Activated CD4-positive, alpha-beta T cell treated with anti-CD3 and anti-CD28 coated beads, Interleukin-2, amount 50 U/mL, for 16 hours (primary cell): ENCODE measurements at regions not wholly inside any gene's neighbourhood (a gene's known extent, or its start where the extent isn't known, plus 50 kb on each side); places are given as distances from the start of the nearest gene placed in this dataset.

Source experiments
- DNase-seq: peaks from one replicate; pipeline ENCODE4 v3.0.0-alpha.2; 2020

DNA sequence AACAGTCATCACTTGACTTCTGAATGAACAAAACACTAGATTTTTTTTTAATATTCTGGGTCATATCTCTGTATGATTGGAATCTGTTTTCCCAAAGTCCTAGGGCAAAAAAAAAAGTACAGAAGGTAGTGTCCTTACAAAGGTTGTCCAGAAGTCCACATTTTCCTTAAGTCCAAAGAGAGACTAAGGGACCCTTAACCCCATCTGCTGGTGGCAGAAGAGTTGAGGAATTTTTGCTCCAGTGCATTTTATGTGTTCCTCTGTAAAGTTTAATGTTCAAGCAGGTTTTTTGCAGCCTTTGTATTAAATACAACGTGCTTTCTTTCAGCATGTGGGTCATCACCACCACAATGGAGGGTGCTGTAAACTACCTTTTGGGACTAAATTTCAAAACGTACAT lies 215.9 kb downstream of the SP3 start:
- no peak for DNase-seq

DNA sequence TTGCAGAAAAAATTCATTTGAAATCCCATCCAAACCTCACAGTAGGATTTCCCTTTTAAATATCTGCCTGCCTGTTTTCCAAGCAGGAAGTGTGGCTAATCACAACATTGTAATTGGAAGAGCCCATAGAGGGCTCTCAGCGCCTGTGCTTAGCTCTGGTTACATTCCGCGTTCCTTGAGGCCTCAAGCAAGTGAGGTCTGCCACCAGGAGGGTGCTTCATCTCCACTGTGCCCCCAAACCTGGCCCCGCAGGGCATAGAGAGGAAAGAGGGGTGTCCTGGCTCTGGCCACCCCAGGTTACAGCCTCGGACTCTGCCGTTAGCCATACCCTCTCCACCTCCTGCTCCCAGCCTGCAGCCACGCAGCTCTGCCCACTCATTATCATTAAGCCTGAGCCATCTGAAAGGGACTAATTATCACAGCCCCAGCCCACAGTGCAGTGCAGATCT lies 214.8 kb downstream of the SP3 start:
- no peak for DNase-seq

DNA sequence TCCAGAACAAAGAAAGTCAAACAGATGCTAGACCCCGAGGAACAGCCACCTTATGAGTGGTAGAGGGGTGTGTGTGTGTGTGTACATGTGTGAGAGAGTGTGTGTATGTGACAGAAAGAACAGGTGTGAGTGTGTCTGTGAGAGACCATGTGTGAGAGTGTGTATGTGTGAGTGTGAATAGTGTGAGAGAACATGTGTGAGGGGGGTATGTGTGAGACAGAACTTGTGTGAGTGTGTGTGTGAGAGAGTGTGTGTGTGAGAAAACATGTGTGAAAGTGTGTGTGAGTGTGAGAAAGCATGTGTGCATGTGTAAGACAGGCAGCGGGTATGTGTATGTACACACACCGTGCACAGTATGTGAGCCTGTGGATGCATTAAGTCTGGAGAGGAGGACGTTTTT lies 214.3 kb downstream of the SP3 start:
- DNase-seq, result no peak

DNA sequence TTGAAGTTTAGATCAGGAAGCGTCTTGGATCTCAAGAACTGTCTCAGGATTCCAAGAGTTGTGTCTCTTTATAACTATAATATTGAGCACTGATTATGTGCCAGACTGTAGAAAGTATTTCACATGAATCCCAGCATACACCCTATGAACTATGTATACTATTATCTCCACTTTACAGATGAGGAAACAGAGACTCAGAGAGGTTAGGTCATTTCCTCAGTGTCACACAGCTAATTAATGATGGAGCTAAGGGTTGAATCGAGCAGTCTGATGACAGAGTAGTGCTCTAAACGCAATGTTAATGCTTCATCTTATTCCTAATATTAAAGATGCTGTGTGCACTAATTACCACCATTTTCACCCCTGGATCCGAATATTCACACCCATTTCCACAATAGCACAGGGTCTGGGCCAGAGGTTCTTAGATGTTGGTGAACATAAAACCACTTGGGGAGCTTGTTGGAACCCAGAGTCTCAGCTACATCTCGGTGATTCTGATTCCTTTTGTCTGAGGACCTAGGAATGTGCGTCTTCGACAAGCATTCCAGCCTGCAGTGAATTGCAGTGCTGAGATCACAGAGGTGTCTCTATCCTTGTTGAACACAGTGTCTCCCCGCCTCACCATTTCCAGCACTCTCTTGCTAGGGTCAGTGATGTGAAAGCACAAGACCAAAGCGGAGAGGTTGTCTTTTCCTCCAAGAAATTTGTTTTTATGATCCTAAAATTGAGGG lies 213.8 kb downstream of the SP3 start:
- no peak for DNase-seq

DNA sequence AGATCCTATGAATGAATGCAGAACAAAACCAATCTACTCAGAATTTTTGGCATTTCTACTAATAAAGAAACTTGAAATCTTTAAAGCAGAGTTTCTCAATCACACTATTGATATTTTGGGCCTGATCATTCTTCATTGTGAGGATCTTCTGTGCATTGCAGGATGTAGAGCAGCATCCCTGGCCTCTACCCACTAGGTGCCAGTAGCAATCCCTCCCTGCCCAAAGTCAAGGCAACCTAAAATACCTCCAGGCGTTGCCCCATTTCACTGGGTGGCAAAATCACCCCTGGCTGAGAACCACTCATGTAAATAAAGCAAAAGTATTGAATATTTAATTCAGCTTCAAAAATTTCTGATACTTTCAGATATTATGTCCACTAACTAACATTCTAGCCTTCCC lies 213.0 kb downstream of the SP3 start:
- no peak for DNase-seq

DNA sequence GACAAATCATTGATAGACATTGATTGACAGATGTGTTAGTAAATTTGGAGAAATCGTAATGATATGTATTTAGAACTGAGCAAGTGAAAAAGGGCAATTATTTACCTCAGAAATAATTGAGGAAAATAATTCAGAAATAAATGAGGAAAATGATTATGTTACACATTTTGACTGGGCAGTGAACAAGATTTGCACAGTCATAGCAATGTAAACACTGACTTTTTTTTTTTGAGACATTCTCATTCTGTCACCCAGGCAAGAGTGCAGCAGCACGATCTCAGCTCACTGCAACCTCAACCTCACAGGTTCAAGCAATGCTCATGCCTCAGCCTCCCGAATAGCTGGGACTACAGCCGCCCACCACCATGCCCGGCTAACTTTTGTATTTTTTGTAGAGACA lies 211.7 kb downstream of the SP3 start:
- DNase-seq, result no peak

DNA sequence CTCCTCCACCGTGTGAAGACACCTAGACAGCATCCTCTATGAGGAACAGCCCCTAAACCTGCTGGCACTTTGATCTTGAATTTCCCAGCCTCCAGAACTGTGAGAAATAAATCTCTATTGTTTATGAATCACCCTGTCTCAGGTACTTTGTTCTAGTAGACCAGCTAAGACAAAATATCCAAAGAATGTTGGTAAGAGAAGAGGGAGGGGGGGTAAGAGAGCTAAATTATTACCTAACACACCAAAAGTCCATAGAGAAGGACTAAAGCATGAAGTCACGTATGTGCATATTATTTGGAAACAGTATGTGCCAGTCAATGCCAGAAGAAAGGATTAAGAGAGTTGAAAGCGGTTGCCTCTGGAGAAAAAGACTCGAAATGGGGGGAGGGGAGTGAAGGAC lies 211.0 kb downstream of the SP3 start:
- DNase-seq, result no peak

DNA sequence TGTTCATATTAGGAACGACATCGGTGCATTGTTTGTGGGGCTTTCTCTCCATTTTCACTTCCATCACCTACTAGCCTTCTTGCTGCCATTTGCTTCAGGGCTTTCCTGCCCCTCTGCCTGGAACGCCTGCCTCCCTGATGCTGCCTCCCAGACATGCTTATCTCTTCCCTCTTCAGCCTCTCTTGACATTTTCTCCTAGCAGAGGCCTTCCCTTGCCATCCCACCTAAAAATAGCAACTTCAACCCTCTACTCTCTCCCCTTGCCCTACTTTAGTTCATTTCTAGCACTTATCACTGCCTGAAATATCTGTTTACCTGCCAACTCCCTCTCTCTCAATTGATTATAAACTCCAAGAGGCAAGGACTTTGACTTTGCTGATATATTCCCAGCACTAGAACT lies 210.3 kb downstream of the SP3 start:
- DNase-seq, result no peak

DNA sequence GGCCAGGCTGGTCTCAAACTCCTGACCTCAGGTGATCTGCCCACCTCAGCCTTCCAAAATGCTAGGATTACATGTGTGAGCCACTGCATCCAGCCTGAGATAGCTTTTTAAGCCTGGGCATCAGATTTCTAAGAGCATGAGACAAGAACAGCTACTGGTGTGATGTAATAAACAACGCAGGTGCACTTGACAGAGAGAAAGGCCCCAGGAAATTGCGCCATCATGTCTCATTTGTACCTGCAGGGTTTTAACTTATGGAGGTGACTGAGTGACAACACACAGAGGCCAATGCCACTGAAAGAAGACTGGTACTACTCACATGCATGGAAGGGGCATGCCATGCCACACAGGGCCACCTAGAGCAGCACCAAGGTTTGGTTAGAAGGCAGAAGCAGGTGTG lies 209.4 kb downstream of the SP3 start:
- DNase-seq, result no peak

DNA sequence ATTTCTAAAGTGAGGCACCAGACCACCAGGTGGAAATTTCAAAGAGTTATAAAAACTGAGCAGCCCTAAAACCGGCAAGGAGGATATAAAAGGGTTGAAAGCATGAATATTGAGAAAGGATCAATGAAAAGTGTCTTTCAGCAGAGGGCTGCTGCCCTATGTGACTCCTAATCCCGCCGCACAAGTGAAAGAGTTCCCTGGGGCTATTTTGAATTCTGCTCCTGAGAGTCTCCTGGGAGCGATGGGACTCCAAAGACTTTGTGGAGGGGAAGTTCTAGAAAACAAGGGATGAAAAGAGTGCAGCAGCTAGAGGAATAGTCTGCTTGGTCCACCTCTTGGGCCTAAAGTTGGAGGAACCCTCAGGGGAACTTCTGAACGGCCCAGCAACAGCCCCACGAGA lies 205.2 kb downstream of the SP3 start:
- DNase-seq, result no peak

DNA sequence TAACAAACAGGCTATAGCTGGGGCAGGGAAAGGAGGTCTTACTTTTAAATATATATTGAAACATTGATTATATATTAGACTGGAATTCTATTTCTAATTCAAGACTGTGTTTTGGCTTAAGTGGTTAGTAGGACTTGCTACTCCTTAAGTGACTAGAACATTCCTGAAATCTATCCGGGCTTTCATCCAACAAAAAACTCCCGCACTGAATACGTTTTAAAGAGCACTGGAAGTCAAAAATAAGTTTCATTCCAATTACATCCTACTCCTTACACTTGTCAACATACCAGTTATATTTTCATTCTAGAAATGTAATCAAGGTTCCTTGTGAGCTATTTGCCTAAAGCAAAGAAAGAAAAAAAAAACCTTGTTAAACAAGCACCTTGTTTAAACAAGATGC lies 204.6 kb downstream of the SP3 start:
- DNase-seq, result no peak

DNA sequence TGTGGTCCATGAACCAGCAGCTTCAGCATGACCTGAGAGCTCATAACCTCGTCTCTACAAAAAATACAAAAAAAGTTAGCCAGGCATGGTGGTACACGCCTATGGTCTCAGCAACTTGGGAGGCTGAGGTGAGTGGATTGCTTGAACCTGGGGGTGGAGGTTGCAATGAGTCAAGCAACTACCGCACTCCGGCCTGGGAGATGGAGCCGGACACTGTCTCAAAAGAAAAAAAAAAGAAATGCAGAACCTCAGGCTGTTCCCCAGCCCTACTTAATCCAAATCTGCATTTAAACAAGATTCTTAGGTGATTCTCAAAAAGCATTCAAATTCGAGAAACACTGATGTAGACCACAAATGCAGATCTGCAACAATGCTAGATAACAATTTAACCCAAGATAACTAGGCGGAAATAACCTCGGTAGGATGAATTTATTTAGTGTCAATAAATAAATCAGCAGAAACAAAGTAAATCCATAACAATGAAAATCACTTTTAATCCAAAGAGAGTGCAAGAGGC lies 203.5 kb downstream of the SP3 start:
- no peak for DNase-seq

DNA sequence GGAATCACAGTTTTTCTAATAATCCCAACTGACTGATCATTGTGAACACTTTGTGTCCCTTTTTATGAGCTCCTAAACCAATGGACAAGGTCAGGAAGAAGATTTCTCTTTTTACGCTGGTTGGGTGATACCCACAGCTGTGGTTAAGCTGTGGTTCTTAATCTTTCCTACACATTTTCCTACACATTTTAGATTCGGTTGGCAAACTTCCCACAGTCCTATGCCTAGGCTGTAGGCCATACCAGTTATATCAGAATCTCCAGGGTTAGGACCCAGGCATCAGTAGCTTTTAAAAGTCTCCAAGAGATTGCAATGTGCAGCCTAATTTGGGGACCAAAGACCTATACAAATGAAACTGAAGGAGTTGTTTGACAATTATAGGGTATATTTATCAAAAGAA lies 203.0 kb downstream of the SP3 start:
- DNase-seq, result no peak

DNA sequence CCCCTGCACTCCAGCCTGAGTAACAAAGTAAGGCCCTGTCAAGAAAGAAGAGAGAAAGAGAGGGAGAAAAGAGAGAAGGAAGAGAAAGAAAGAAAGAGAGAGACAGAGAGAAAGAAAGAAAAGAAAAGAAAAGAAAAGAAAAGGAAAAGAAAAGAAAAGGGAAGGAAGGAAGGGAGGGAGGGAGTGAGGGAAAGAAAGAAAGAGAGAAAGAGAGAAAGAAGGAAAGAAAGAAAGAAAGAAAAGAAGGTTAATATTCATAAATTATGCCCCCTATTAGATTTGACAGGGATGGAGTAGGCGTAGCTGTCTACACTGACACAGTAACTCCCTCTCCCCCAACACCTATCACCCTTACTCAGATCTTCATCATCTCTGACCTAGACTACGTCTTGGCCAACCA lies 202.3 kb downstream of the SP3 start:
- no peak for DNase-seq

DNA sequence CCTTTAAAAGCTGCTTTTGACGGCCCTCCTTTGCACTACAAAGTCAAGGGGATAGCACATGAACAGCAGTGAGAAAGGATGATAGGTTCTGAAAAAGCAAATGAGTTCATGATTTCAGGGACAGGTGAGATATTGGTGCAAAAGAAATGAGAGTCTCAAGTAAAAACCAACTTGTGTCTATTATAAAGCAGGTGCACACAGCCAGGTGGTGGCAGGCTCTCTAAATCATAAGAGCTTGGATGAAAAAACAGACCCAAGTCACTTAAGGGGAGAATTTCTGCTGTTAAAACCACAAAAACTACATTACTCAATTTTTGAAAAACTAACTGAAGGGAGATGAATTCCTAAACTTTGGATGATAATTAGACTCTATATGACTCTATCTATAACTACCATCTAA lies 201.5 kb downstream of the SP3 start:
- DNase-seq, result no peak

DNA sequence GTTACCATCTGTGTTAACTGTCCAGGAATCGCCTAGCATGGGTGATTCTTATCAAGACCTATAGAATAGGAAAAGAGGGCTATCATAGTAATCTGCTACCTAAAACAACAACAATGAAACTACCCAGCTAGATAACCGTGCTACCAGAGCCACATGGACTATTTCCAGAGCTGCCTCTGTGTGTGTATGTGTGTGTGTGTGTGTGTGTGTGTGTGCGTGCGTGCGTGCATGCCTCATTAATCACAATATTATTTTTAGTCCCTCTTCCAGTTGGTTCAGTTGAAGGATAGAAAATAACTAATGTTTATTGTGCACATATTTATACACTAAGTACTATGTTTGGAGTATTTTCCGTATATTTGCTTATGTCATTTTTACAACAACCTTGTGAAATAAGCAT lies 201.1 kb downstream of the SP3 start:
- no peak for DNase-seq

DNA sequence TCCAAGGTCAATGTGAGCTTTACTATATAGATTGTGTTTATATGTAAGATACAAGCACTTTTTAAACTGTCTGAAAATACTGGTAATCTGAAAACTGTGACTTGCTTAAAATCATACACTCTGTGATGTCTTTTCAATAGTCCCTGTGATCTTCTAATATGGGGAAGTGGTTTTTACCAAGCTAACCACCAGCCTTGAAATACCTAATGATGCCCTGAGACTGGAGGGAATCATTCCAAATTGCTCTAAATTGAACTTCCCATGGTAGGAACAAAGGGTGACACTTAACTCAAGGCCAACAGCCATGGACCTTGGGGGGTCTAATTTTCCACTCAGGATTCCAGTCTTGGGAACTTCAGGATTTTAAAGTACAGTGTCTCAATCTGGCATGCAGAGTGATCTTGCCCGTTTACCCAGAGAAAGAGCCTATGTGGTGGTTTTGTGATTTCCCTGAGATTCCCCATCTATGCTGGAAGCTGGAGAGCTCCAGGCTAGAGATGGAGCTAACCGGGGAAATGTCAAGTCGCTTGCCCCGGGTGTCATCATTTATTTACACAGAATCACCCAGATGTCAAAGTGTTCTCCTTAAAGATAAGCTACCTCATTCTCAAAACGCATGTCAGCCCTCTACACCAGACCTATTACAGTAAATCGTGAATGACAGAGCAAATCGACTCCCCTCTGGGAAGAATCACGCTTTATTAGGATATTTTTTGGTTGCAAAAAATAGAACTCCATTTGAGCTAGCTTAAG lies 198.5 kb downstream of the SP3 start:
- no peak for DNase-seq

DNA sequence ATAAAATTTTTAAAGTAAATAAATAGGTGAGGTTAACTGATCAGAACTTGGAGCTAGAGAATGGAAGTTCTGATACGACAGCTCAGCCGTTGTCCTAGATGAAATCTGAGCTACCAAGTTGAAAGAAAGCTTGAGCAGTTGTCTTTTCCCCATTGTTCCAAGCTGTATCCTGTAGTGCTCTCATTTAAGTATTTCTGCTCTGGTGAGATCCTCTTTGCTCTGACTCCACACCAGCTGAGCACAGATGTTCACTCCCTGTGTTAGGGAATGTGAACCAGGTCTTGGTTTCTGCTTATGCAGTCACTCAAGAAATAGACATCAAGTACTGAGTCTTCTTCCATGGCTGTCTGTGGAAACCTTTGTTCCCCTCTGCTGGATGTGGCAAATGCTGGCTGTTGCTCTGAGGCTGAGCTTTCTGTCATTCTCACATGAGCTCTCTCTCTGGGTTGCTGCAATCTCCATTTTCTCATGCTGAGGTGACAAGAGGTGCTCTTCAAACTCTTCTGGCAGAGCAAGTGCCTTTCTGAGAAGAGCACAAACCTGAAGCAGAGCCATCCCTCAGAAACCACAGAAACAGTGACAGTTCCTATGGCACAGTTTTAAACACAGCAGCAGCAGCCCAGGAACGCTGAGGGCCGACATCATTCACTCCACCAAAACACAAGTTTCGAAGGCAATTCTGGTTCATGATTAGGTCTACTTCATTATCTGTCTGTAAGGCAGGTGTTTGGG lies 194.1 kb downstream of the SP3 start:
- no peak for DNase-seq

DNA sequence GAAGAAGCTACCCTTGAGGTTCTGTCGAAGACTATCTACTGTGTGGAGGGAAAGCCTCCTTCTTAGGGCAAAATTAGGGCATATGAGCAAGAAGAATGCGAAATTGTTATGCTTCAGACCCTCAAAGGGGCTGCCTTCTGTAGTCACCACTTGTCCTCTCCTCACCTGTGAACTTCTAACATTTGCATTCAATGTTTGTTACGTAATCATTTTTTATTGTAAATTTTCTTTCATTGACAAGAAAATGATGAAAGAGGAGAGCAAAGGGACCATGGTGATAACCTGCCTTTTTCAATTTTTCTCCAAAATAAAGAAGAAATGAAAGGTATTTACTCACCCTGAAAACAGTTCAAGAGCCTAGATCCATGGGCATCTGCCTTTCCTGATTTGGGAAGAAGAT lies 193.0 kb downstream of the SP3 start:
- DNase-seq, result no peak

DNA sequence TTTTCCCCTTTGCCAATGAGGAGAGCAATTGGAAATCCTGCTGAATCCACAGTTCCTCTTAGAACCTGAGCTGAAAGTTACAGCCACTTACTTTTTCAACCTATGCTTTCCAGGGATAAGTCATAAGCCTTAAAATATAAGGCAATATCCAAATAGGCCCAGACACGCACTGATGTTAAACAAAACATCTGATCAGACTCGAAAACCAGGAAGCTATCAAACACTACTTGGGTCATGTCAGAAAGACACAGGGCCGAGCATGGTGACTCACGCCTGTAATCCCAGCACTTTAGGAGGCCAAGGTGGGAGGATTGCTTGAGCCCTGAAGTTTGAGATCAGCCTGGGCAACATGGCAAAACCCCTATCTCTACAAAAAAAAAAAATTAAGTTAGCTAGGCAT lies 192.1 kb downstream of the SP3 start:
- no peak for DNase-seq

DNA sequence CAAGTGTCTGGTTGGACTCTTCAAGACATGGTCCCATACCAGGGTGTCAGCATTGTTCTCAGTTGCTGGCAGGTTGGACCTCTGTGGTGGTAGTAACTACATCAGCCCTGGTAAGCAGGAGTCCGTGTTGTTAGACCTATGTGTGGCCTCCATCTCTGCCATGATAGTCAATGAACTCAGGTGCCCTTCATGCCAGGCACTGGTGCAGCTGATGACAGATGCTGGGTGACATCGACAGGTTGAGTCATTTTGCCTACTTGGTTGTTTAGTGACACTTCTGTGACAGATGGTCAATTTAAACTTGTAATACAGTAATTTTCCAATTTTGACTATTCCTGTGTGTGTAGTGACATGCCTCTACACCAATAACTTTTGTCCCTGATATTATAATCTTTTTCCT lies 189.7 kb downstream of the SP3 start:
- peak; percentile 1 for DNase-seq

DNA sequence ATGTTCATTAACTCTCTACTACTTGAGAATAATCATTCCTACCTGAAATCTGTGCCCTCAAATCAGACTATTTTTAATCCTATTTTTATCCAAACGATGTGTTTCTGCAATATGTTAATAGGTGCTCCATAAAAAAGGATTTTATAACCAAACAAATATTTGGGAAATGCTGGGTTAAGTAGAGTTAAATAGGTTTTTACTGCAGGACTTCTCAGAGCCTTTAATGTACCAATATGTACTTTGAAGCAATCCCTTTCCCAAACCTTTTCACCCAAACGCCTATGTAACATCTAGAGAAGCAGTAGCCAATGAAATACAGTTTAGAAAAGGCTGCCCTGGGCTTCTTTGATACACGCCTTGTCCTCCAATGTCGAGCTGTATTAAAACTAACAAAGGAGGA lies 182.5 kb downstream of the SP3 start:
- no peak for DNase-seq

DNA sequence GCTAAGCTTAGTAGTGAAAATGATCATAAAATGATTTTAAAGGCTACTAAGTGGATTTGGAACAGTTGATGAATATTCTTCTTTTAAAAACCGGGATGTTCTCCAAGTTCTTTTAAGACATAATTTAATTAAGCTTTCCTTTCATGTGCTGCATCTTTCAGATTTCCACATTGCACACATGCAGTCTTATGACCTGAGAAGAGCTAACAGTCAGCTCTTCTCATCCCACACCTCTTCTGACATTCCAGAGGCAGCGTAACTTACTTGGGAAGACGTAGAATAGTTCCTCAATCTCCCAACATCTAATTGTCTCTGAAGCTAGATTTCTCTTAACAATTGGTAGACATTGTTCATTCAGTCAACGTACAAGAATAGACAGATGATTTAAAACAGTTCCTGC lies 181.8 kb downstream of the SP3 start:
- DNase-seq, result no peak

DNA sequence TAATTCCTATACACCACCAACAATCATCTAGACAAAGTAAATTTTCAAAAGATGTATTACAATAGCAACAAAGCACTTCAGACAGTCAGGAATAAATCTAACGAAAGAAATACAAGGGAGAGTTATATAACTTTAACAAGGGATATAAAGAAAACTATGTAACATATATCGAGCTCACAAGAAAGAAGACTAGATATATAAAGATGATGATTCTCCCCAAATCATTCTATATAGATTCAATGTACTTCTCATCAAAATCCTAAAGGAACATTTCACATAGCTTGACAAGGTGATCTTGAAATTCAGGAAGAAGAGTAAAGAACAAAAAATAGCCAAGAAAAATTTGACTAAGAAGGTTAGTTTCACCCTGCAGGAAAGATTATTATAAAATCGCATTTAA lies 179.4 kb downstream of the SP3 start:
- DNase-seq, result no peak
